Esophagus squamous epithelium (tissue), 5 donors: ENCODE measurements at regions not wholly inside any gene's neighbourhood (a gene's known extent, or its start where the extent isn't known, plus 50 kb on each side); places are given as distances from the start of the nearest gene placed in this dataset.

Source experiments
- DNase-seq: peaks from one replicate; lab custom pipeline; 2025; lab: John Stamatoyannopoulos, UW
- H3K27ac ChIP-seq, 4 donors: fragments of 200-600 bp; sonication (generic); one replicate each; pipeline ENCODE4 v1.5.1; 2016 to 2019; ENCODE audit warnings: mild to moderate bottlenecking in 1 of 4
- H3K27me3 ChIP-seq, 4 donors: fragments of 200-600 bp; sonication (generic); 1 replicate in 3 of 4; 2 replicates in 1 of 4; pipeline versions ENCODE4 v1.5.1 to v1.6.0; 2017 to 2021; ENCODE audit warnings: antibody characterized with exemption in 1 of 4
- H3K36me3 ChIP-seq, 3 donors: fragments of 200-600 bp; sonication (generic); one replicate each; pipeline ENCODE4 v1.5.1; 2016 to 2019
- H3K4me1 ChIP-seq, 3 donors: fragments of 200-600 bp; sonication (generic); one replicate each; pipeline ENCODE4 v1.5.1; 2017 to 2019
- H3K4me3 ChIP-seq, 4 donors: fragments of 200-600 bp; sonication (generic); 1 replicate in 3 of 4; 2 replicates in 1 of 4; pipeline ENCODE4 v1.5.1; 2016 to 2019; ENCODE audit warnings: mild to moderate bottlenecking in 2 of 4, moderate library complexity in 1 of 4
- H3K9me3 ChIP-seq, 3 donors: fragments of 200-600 bp; sonication (generic); one replicate each; pipeline ENCODE4 v1.5.1; 2016 to 2019
- POLR2A ChIP-seq, 4 donors: fragments of 450-650 bp; IDR thresholded peaks; one replicate each; pipeline ENCODE4 v1.6.1; 2017; ENCODE audit warnings: antibody characterized with exemption in 4 of 4, mild to moderate bottlenecking in 4 of 4, moderate library complexity in 3 of 4
- WGBS, 2 donors: methylation state at CpG; one replicate each; pipeline ENCODE4 v1.1.5; 2018; 5-methylcytosine and 5-hydroxymethylcytosine counted together
- intact Hi-C: fragments of 100-400 bp; cut with DNase I; formaldehyde crosslinking; loops from one replicate; pipeline ENCODE4 v1.15.0; 2022
- TF ChIP-seq, protein P1 (sequence below), 6 experiments: fragments of 450-650 bp in 4 of 6; fragments of 200-600 bp in 2 of 6; sonication (generic) in 2 of 6; IDR thresholded peaks; one replicate each; pipeline ENCODE4 v1.5.1; 2016 to 2019; ENCODE audit warnings: antibody characterized with exemption in 6 of 6, mild to moderate bottlenecking in 4 of 6, moderate library complexity in 4 of 6
- donor health status: DM: yes; HTN: yes; CAD: no.

- intact Hi-C loops, result no loop called here
- TF ChIP-seq POLR2A (IDR thresholded peaks at IDR 0.05), result no peak
- TF ChIP-seq, protein P1, sequence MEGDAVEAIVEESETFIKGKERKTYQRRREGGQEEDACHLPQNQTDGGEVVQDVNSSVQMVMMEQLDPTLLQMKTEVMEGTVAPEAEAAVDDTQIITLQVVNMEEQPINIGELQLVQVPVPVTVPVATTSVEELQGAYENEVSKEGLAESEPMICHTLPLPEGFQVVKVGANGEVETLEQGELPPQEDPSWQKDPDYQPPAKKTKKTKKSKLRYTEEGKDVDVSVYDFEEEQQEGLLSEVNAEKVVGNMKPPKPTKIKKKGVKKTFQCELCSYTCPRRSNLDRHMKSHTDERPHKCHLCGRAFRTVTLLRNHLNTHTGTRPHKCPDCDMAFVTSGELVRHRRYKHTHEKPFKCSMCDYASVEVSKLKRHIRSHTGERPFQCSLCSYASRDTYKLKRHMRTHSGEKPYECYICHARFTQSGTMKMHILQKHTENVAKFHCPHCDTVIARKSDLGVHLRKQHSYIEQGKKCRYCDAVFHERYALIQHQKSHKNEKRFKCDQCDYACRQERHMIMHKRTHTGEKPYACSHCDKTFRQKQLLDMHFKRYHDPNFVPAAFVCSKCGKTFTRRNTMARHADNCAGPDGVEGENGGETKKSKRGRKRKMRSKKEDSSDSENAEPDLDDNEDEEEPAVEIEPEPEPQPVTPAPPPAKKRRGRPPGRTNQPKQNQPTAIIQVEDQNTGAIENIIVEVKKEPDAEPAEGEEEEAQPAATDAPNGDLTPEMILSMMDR (IDR thresholded peaks at IDR 0.05), result peak in 1 of 6 experiments; percentile 10
- Histone ChIP-seq H3K36me3 (no peaks in the 10 kb centered on the region), H3K27me3 (no peaks in the 10 kb centered on the region), H3K4me1 (peaks cover 0 to 8% (median 0%) of the 10 kb centered on the region in 3 donors), H3K27ac (no peak overlapping the region), H3K9me3 (no peaks in the 10 kb centered on the region), H3K4me3 (no peak overlapping the region)
- DNase-seq, result no peak
- 60 to 71% methylated on average over 5 to 8 of the region's 13 CpGs for WGBS, 2 donors
Measured at GRCh38 chr17:77266891-77267341, 126.1 kb downstream of the SEC14L1 start.

GRCh38 chr17:77269696-77270681 lies 129.2 kb downstream of the SEC14L1 start:
- DNase-seq, result no peak
- 80 to 81% methylated on average over 18 of the region's 18 CpGs for WGBS, 2 donors

GRCh38 chr17:77271411-77271810 lies 130.6 kb downstream of the SEC14L1 start:
- no peaks in the 10 kb centered on the region for H3K36me3 ChIP-seq
- no peaks in the 10 kb centered on the region for H3K9me3 ChIP-seq
- TF ChIP-seq, protein P1 (IDR thresholded peaks at IDR 0.05), result no peak
- no peak for TF ChIP-seq POLR2A (IDR thresholded peaks at IDR 0.05)
- peaks cover 0 to 7% (median 0%) of the 10 kb centered on the region in 4 donors for H3K27me3 ChIP-seq
- 63 to 90% methylated on average over 4 to 8 of the region's 8 CpGs for WGBS, 2 donors
- H3K27ac ChIP-seq, result no peak overlapping the region
- DNase-seq, result no peak
- intact Hi-C loops, result no loop called here
- H3K4me3 ChIP-seq, result no peak overlapping the region
- no peaks in the 10 kb centered on the region for H3K4me1 ChIP-seq

More at GRCh38 chr17:77269696-77270681, 129.2 kb downstream of the SEC14L1 start:
- no peaks in the 10 kb centered on the region for H3K4me1 ChIP-seq
- TF ChIP-seq, protein P1 (IDR thresholded peaks at IDR 0.05), result no peak
- TF ChIP-seq POLR2A (IDR thresholded peaks at IDR 0.05), result no peak
- no peaks in the 10 kb centered on the region for H3K27me3 ChIP-seq
- intact Hi-C loops, result no loop called here
- no peaks in the 10 kb centered on the region for H3K36me3 ChIP-seq
- no peak overlapping the region for H3K4me3 ChIP-seq
- no peak overlapping the region for H3K27ac ChIP-seq
- H3K9me3 ChIP-seq, result no peaks in the 10 kb centered on the region

GRCh38 chr17:77273397-77274085 lies 132.8 kb downstream of the SEC14L1 start:
- Histone ChIP-seq H3K36me3 (no peaks in the 10 kb centered on the region), H3K4me1 (no peaks in the 10 kb centered on the region), H3K27ac (no peak overlapping the region), H3K4me3 (no peak overlapping the region), H3K27me3 (peaks cover 0 to 7% (median 0%) of the 10 kb centered on the region in 4 donors), H3K9me3 (no peaks in the 10 kb centered on the region)
- WGBS, 2 donors, result 64 to 78% methylated on average over 6 of the region's 7 CpGs
- intact Hi-C loops, result no loop called here
- no peak for TF ChIP-seq POLR2A (IDR thresholded peaks at IDR 0.05)
- TF ChIP-seq, protein P1 (IDR thresholded peaks at IDR 0.05), result no peak
- no peak for DNase-seq
